HG03097 (cell line): ENCODE measurements at regions not wholly inside any gene's neighbourhood (a gene's known extent, or its start where the extent isn't known, plus 50 kb on each side); places are given as distances from the start of the nearest gene placed in this dataset.
"Not testable (repeated sequence)": the region's sequence is repeated elsewhere in the genome, so short reads cannot be mapped to it uniquely, and the experiment has no call there.

Source experiments
- ATAC-seq: cut with Tn5 transposase; IDR thresholded peaks from one replicate; pipeline ENCODE4 v1.9.1; 2021; ENCODE audit not compliant: unreplicated experiment, low FRiP score

DNA sequence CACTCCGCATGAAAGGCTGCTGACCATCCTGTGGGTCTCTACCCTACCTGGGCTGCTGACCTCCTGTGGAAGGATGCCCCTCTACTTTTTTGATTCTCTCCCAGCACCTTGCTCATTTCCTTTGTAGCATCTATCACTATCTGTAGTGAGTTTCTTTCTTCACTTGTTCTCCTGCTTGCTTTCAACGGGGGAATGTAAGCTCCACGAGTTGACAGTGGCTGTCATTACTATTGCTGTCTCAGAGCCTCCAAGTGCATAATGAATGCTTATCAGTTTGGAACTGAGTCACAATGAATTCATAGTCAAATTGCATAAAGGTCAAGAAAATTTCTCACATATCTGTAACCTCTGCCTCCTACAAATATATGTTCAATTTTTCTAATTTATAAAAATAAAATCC lies 477.7 kb downstream of the PLCL1 start:
- no peak for ATAC-seq

DNA sequence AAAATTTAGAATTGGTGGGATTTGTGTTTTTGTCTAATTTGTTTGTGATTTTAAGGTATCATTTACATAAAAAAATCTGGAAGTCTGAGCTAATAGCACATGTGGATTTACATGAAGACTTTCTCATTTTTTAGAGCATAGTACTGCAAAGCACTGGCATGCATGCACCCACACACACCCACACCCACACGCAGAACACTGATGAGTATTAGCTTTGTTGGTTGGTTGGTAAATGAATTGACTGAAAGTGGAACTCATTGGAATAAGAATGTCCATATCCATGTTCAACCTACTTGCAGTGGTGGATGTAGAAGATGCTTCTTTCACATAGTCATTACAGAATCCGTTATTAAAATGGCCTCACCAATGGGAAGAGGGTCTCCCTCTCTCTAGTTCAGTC lies 475.8 kb downstream of the PLCL1 start:
- no peak for ATAC-seq

DNA sequence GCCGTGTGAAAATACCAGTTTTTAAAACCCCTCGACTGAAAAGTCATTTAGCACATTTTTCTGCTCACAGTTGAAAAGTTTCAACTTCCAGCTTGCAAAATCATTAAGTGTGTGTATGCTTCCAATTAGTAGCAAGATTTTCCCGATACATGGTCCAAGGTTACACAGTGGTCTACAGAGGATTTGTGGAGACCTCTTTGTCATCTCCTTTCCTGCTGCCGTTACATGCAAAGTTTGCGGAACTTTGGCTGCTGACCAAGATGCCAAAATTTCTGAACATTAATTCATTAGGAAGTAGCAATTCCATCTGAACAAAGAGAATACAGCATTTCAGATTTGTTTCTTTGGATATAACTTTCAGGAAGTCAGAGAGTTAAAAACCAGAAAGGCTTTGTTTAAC lies 474.6 kb downstream of the PLCL1 start:
- ATAC-seq, result no peak

DNA sequence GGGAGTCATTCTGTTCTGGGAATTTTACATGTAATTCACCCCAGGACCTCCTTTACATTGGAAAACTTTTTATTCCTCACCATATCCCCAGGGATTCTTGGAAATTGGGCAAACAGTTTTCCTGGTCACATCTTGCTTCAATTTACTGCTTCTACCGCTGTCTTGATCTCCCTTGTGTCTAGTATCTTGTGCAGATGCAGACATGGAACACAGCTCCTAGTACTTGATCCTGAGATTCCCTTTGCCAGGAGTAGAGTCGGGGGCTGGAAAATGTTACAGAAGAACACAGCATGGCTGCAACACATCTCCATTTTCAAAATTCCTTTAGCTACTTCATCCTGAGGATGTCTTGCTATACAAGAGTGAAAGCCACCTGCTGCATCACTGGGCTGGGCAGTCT lies 472.8 kb downstream of the PLCL1 start:
- no peak for ATAC-seq

DNA sequence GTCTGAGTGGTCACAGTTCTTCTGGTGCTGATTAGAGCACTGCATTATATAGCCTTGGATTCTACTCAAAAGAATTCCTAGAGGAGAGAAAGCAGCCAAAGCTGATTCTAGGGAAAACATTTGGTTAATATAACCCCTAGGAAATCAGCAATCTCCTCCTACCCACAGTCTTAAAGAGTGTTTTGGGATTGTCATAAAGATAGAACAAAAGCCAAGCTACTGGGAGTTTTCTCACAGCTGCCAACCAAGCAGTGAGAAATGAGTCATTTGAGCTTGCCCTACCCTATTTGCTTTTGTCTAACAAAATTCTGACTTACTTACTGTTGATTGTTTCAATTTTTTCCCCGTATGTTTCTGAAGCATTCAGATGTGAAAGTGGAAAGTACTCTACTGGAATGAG lies 469.3 kb downstream of the PLCL1 start:
- no peak for ATAC-seq

DNA sequence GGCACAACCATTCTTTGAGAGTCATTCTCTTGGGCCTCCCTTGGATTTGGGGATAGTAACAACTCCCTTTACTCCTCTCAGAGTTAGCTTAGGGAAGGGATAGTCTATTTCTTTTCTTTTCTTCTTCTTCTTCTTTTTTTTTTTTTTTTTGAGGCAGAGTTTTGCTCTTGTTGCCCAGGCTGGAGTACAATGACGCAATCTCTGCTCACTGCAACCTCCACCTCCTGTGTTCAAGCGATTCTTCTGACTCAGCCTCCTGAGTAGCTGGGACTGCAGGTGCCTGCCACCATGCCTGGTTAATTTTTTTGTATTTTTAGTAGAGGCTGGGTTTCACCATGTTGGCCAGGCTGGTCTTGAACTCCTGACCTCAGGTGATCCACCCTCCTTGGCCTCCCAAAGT lies 465.8 kb downstream of the PLCL1 start:
- ATAC-seq, result not testable (repeated sequence)

DNA sequence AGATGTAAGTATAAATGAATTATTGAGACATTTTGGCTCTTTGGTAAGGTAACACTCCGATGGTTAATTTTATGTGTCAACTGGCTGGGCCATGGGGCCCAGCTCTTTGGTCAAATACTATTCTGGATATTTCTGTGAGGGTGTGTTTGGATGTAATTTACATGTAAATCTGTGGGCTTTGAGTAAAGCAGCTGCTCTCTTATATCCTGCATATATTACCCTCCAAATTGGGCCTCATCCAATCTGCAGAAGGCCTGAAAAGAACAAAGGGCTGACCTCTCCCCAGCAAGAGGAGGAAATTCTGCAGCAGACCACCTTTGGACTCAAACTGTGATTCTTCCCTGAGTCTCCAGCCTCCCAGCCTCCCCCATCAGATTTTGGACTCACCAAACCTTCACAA lies 464.1 kb downstream of the PLCL1 start:
- no peak for ATAC-seq

DNA sequence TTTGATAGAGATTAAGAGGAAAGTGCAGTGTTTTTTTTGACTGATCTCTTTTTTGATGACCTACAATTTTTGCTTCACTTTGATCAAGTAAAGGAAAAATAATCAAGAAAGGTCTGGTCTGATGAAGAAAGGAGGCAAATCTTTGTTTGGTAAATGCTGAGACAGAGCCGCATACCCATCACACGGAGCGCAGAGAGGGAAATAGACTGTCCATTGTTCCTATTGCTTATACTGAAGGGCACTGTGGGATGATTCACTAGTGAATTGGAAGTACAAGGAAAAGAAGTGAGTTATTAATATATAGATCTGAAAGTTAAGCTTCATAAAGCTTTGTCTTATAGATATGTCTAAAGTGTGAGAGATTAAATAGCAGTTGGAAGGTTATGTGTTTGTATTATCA lies 455.1 kb downstream of the PLCL1 start:
- ATAC-seq, result no peak

DNA sequence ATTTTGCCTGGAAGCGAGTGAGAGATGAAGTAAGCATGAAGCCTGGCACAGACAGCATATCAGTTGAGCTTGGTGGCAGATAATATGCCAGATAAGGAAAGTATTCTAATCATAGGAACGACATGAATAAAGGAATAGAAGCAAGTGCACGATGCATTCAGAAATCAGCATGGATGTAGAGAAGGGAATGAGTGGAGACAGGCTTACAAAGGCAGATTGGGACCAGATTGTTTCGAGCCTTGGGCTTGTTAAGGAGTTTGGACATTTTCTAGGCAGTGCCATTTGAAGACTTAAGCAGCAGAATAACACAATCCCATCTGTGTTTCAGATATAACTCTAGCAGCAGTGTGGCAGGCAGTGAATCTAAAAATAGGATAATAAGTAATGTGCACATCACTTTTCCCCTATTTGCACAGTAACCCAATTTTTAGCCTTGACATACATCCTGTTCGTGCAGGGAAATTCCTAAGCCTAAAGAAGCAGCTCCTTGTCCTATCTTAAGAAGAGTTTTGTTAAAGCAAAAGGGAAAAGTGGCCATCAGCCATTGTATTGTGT lies 450.2 kb downstream of the PLCL1 start:
- ATAC-seq, result no peak

DNA sequence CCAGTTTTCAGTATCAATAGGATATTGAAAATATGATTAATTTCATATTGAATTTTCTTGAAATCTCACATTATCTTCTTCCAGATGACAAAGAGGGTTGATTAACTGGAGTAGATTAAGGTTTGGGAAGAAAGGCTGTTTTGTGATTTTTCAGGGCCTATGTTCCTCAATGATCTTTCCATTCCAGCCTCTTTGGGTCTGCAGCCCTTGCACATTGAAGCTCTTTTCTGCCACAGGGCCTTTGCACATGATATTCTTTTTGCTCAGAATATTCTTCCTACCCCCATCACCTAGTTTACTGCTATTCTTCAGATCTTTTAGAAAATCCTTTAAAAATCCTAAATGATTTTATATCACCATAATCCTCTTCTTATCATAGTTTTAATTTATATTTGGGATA lies 449.6 kb downstream of the PLCL1 start:
- ATAC-seq, result no peak

DNA sequence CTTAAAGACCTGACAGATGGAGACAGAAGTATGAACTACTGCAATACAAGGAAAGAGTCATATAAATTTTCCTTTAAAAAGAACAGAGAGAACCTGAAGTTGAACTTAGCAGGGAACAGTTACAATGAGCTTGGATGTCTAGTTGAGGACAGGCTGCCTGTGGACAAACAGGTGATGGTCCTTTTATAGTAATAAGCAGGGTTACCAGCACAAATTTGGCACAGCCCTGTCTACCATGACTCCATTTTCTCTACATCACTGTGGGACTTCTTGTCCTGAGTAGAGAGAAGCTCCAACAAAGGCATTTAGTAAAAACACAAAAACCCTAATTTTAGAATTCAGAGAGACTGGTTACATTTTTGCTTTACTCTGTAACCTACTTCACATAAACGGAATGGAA lies 448.1 kb downstream of the PLCL1 start:
- ATAC-seq, result no peak

DNA sequence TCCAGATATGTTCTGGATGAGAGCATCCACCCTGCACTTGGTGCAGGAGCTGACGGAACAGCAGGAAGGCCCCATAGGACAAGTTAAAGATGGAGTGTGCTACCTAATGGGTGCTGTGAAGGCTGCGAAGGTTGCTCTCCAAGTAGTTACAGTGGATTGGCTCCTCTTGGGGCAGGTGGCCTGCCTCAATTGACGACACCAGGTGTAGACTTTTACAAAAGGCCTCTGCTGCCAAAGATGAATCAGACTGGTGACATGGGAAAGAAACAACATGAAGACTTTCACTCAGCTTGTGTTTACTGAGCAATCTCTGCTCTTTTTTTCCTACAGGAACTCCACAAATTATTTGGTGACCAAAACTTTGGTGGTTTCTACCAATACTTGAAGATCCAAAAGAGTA lies 437.7 kb downstream of the PLCL1 start:
- no peak for ATAC-seq

DNA sequence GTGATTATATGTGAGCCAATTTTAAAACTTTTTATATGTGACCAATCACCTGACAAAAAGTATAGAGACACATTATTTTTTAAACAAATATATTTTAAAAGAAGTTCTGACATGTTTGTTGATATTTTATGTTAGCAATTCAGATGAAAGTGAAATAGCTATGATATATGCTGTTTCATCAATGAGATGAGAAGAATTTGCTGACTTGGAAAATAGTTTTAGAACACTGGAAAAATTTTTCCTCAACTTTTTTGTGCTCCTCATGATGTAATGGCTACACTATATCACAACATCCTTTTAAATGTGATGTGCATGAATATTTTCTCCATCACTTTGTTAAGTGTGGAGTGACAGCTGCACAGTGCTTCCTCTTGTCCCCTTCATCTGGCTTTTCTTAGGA lies 434.0 kb downstream of the PLCL1 start:
- no peak for ATAC-seq

DNA sequence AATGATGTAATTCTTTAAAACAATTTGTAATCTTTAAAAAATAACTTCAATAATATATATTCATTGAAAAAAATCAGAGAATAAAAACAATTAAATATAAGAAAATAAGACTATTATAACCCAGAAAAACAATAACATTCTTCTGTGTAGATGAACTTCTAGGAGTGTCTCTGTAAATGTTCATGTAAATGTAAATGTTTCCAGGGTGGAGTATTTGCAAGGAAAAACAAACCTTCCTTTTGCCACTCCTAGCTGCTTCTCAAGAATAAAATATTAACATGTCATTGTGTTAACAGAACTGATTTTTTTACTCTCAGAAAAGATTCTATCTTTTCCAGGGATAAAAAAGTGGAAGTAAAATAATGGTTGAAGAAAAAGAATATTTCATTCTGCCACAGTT lies 431.9 kb downstream of the PLCL1 start:
- ATAC-seq, result no peak

DNA sequence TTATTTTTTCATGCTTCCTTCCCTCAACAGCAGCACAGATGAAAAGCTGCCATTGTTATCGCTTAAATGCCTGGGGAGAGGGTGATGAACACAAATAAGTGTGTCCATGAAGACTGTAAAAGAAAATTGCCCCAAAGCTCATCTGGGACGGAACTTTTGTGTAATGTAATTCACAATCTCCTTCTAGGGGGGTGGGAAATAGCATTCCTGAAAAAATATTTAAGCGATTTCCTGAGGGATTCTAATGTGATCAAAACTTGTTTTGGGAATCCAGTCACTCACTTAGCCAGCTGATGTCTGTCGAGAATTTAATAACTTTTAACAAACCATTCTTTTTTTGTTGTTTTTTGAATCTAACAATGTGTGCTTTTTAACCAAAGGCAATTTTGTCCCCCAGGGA lies 427.9 kb downstream of the PLCL1 start:
- no peak for ATAC-seq

DNA sequence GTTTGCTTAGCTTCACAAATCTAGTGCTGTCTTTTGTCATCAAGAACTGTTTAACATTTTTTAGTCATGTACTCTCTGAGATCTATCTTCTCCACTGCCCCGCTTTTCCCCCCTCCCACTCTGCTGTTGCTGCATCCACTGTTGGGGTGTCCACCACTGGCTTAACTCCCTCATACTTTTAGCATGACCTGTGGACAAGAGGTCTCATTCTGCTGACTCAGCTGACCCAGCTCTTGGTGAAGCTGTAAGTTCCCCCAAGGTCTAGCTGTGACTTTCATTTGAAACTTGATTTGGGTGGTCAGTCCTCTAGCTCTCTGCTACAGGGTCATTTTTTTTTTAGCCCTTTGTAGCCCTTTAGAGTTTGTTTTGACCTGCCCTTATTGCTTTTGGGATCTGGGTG lies 427.2 kb downstream of the PLCL1 start:
- no peak for ATAC-seq

DNA sequence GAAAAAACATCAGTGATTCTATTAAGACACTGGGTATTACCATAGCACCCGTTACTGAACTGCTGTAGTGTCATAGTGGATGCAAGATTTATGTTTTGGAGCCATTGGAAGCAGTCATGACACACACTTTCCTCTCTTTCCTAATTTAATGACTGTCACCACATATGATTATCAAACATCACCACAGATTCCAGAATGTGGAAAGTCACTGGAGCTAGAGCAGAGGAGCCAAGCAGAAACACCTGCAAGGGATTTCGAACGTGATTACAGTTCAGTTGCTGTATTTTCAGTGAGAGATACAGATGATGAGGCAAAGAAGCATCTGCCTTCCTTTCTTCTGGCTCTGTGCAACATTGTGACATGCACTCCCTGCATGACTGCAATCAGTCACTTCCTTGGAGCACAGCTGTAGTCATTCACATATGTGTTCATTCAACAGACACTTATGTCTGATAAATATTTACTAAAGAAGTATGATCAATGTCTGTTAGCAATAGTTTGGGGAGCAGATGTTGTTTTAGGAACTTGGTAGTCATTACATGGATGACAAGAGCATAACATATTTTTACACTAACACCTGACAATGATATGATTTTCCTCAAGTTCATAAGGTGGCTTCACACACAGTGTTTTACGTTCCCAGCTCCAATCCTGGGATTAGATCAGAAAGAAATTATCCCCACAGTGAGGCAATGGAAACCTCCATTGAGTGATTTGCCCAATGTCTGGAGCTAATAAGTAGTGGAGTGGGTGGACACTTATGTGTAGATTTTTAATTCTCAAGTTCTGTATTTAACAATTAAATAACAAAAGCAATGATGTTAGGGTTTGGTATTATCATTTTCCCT lies 416.6 kb downstream of the PLCL1 start:
- no peak for ATAC-seq

DNA sequence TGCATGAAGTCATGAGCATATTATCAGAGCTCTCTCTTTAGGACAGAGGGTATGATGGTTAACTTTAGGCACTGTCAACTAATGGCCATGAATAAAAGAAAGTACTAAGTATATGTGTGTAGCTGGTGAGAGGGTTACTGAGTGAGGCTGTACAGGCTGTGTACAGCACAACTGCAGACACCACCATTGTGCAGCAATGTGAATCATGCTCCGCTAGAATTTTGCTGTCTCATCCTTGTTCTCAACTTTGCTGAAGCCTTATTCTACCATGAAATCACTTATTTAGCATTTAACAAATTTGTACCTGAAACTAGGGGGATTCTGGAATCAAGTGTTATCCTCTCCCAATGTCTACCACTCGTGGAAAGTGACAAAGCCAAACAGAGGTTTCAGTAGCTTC lies 414.9 kb downstream of the PLCL1 start:
- ATAC-seq, result no peak

DNA sequence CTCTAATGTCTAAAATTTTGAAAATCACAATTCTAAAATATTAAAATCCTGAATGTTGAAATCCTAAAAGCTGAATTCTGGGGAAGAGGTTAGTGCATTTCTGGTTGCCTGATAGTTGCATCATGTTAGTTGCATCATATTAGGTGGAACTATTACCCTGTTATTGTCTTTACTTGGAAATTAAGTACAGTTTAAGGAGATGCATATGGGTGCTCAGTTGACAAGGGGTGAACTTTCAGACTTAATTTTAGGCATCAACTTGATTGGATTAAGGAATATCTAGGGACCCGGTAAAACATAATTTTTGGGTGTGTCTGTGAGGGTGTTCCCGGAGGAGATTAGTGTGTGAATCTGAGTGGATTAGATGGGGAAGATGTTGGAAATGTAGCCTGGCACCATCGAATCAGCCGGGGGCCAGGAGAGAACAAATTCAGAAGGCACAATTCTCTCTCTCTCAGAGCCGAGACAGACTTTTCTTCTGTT lies 409.8 kb downstream of the PLCL1 start:
- no peak for ATAC-seq

DNA sequence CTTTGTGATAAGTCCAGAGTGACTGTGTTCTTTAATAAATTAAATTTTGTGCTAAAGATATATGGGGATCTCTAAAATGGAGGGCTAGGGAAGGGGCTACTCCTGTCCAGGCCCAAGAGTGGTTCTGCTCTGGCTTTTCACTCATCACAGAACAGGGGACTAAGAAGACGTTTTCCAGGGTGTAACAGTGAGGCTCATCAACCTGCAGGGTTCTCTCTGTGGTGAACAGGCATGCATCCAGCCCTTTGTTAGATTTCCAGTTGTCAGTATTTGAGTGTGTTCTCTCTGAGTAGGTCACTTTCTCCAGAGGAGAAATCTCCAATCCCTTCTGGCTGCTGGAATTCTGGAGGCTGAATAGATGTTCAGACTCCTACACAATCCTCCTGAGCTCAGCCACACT lies 408.9 kb downstream of the PLCL1 start:
- no peak for ATAC-seq

DNA sequence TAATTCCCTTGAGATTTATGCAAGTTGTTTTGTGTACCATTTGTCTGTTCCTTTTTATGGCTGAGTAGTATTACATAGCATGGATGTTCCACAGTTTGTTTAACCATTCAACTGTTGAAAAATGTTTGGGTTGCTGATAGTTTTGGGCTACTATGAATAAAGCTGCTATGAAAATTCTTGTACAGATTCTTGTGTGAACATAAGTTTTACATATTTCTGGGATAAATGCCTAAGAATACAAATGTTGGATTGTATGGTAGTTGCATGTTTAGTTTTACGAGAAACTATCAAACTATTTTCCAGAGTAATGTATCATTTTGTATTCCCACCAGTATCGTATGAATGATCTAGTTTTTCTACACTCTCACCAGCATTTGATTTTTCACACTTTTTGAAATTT lies 407.3 kb downstream of the PLCL1 start:
- no peak for ATAC-seq

DNA sequence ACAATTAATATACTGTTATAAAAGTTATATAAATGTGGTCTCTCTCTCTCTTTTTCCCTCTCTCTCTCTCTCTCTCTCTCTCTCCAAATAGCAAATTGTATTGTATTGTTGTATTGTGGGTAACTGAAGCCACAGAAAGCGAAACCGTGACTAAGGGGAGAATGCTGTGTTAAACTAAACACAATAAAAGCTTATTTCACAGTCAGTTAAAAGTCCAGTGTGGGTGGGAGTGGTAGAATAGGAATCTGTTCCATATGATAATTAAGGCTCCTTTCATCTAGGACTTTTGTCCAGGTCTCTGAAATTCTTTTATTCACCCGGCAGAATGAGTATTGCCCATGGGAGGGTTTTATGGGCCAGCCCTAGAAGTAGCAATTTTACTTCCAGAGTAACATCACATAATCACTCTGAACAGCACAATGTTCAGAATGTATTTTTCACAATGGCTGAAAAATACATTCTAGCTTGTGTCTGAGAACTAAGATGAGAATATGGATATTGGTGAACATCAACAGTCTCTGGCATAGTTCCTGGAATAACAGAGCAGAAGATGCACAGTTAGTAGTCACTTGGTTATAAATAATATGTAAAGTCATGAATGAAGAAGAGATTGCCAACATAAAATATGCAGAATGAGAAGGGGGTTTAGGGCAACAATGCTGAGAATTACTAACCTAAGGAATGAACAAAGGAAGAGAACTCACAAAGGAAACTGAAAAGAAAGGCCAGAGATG lies 399.1 kb downstream of the PLCL1 start:
- ATAC-seq, result no peak
